Astrocyte (in vitro differentiated cells and primary cell): ENCODE measurements at regions not wholly inside any gene's neighbourhood (a gene's known extent, or its start where the extent isn't known, plus 50 kb on each side); places are given as distances from the start of the nearest gene placed in this dataset.

Experiments
- CTCF ChIP-seq: IDR thresholded peaks from 2 replicates; pipeline ENCODE4 v1.5.1; 2011; ENCODE audit warnings: low read depth, mild to moderate bottlenecking, inconsistent platforms, low read length, moderate library complexity; ENCODE audit not compliant: insufficient read depth
- EZH2 ChIP-seq: IDR thresholded peaks from 2 replicates; pipeline ENCODE4 v1.6.1; 2012; ENCODE audit warnings: mild to moderate bottlenecking, low read length, inconsistent platforms; ENCODE audit not compliant: insufficient read depth

- TF ChIP-seq CTCF (no peak), EZH2 (no peak)
Observed at GRCh38 chr7:121498816-121499215, 102.7 kb upstream of the FAM3C start.
